ENCODE measurements at regions not wholly inside any gene's neighbourhood (a gene's known extent, or its start where the extent isn't known, plus 50 kb on each side); places are given as distances from the start of the nearest gene placed in this dataset.
"Not testable (repeated sequence)": the region's sequence is repeated elsewhere in the genome, so short reads cannot be mapped to it uniquely, and the experiment has no call there.

GRCh38 chr7:51619880-51620279 is 303.3 kb upstream of the COBL start:
- H3K9me3 ChIP-seq (ENCODE audit: control insufficient read depth in 2 of 2, insufficient read depth in 1 of 2, low read depth in 1 of 2, low read length in 1 of 2) = peaks cover 0 to 7% of the 10 kb centered on the region in 2 donors
- no peak overlapping the region for H3K4me3 ChIP-seq (ENCODE audit: low read depth in 1 of 3, low read length in 3 of 3)
- DNase-seq (no peak), FAIRE-seq (no peak)
- peaks cover 0 to 13% (median 2%) of the 10 kb centered on the region in 3 donors for H3K4me1 ChIP-seq (ENCODE audit: control insufficient read depth in 3 of 3, insufficient read depth in 2 of 3, low read depth in 1 of 3, low read length in 2 of 3)
- H3K36me3 ChIP-seq (ENCODE audit: control insufficient read depth in 3 of 3, insufficient read depth in 2 of 3, low read depth in 1 of 3, low read length in 3 of 3) = no peaks in the 10 kb centered on the region
- H3K27me3 ChIP-seq (ENCODE audit: control insufficient read depth in 3 of 3, insufficient read depth in 3 of 3, low read length in 3 of 3) = no peaks in the 10 kb centered on the region
- H3K27ac ChIP-seq (ENCODE audit: low read depth in 1 of 3, low read length in 2 of 3) = no peak overlapping the region
- WGBS, 3 donors = 75 to 79% (median 78%) methylated on average over 3 of the region's 3 CpGs

- Histone ChIP-seq H3K4me1 (ENCODE audit: control insufficient read depth in 3 of 3, insufficient read depth in 2 of 3, low read depth in 1 of 3, low read length in 2 of 3) (peaks cover 0 to 13% (median 2%) of the 10 kb centered on the region in 3 donors), H3K27me3 (ENCODE audit: control insufficient read depth in 3 of 3, insufficient read depth in 3 of 3, low read length in 3 of 3) (no peaks in the 10 kb centered on the region), H3K27ac (ENCODE audit: low read depth in 1 of 3, low read length in 2 of 3) (peak overlapping the region in 1 of 3 donors; percentile 46), H3K4me3 (ENCODE audit: low read depth in 1 of 3, low read length in 3 of 3) (no peak overlapping the region), H3K36me3 (ENCODE audit: control insufficient read depth in 3 of 3, insufficient read depth in 2 of 3, low read depth in 1 of 3, low read length in 3 of 3) (no peaks in the 10 kb centered on the region), H3K9me3 (ENCODE audit: control insufficient read depth in 2 of 2, insufficient read depth in 1 of 2, low read depth in 1 of 2, low read length in 1 of 2) (peaks cover 0 to under 1% of the 10 kb centered on the region in 2 donors)
- WGBS, 3 donors = 69 to 74% (median 69%) methylated on average over 5 of the region's 5 CpGs
- peak in 1 of 2 donors; percentile 79 for DNase-seq
- FAIRE-seq = no peak
Observed at GRCh38 chr7:51617686-51618085, 301.1 kb upstream of the COBL start.

DNA sequence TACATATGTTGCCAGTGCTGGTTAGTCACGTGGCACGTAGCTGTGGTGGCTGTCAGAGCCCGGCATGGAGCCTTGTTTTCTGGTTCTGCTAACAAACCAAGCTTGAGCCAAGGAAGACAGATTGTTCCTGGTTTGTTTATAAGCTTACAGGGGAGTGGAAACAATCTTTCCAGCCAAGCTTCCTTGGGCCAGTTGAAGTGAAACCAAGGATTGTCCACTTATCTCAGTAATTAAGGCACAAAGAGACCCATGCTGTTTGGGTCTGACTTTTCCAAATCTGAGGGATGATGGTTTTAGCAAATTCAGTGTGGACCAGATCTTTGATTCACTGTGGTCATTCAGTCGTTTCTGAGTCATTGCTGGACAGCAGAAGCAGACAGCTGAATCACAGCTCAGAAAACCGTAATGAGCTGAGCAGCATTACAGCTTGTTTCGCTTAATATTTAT is 297.3 kb upstream of the COBL start:
- H3K36me3 ChIP-seq (ENCODE audit: control insufficient read depth in 3 of 3, insufficient read depth in 2 of 3, low read depth in 1 of 3, low read length in 3 of 3) = no peaks in the 10 kb centered on the region
- FAIRE-seq (no peak), DNase-seq (no peak)
- H3K27me3 ChIP-seq (ENCODE audit: control insufficient read depth in 3 of 3, insufficient read depth in 3 of 3, low read length in 3 of 3) = no peaks in the 10 kb centered on the region
- H3K9me3 ChIP-seq (ENCODE audit: control insufficient read depth in 2 of 2, insufficient read depth in 1 of 2, low read depth in 1 of 2, low read length in 1 of 2) = no peaks in the 10 kb centered on the region
- H3K4me1 ChIP-seq (ENCODE audit: control insufficient read depth in 3 of 3, insufficient read depth in 2 of 3, low read depth in 1 of 3, low read length in 2 of 3) = peaks cover 0 to 13% (median 2%) of the 10 kb centered on the region in 3 donors
- no peak overlapping the region for H3K4me3 ChIP-seq (ENCODE audit: low read depth in 1 of 3, low read length in 3 of 3)
- 59 to 80% (median 69%) methylated on average over 6 of the region's 6 CpGs for WGBS, 3 donors
- H3K27ac ChIP-seq (ENCODE audit: low read depth in 1 of 3, low read length in 2 of 3) = no peak overlapping the region

DNA sequence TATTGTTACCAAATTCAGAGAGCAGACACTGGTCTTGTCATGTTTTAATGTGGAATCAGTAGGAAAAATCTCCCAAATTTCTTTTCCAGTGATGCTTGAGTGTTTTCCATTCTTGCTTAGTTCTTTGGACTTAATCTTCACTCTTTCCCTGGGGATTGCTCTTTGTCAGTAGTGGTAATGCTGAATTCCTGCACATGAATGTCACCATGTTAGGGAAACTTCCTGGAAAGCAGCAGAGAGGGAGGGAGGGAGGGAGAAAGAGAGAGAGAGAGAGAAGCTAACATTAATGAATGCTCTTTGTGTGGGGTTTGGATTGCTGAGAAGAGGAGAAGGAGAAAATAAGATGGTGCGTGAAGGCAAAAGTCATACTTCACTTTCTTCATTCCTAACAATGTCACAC is 295.3 kb upstream of the COBL start:
- WGBS, 3 donors = 50 to 100% (median 62%) methylated on average over 1 of the region's 1 CpG
- Histone ChIP-seq H3K4me1 (ENCODE audit: control insufficient read depth in 3 of 3, insufficient read depth in 2 of 3, low read depth in 1 of 3, low read length in 2 of 3) (peaks cover 0 to 15% (median 2%) of the 10 kb centered on the region in 3 donors), H3K9me3 (ENCODE audit: control insufficient read depth in 2 of 2, insufficient read depth in 1 of 2, low read depth in 1 of 2, low read length in 1 of 2) (no peaks in the 10 kb centered on the region), H3K36me3 (ENCODE audit: control insufficient read depth in 3 of 3, insufficient read depth in 2 of 3, low read depth in 1 of 3, low read length in 3 of 3) (no peaks in the 10 kb centered on the region), H3K27ac (ENCODE audit: low read depth in 1 of 3, low read length in 2 of 3) (no peak overlapping the region), H3K27me3 (ENCODE audit: control insufficient read depth in 3 of 3, insufficient read depth in 3 of 3, low read length in 3 of 3) (no peaks in the 10 kb centered on the region), H3K4me3 (ENCODE audit: low read depth in 1 of 3, low read length in 3 of 3) (no peak overlapping the region)
- FAIRE-seq (no peak), DNase-seq (no peak)

DNA sequence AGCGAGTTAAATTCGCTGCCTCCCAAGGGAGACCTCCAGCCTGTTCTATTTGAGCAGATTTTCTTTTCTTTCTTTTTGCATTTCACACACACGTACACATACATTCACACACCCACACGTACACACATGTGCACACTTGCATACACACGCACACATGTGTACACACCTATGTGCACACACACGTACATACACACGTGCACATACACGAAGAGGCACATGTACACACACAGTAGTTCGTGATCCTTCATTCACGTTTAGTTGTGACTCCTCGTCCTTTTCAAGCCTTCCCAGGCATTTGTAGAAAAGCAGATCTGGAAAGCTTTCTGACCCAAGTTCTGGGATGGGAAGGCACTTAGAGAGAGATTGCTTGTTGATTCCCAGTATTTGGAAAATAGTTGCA is 290.8 kb upstream of the COBL start:
- 89 to 95% (median 89%) methylated on average over 11 of the region's 11 CpGs for WGBS, 3 donors
- DNase-seq (peak in 1 of 2 donors; percentile 50), FAIRE-seq (no peak)
- H3K9me3 ChIP-seq (ENCODE audit: control insufficient read depth in 2 of 2, insufficient read depth in 1 of 2, low read depth in 1 of 2, low read length in 1 of 2) = no peaks in the 10 kb centered on the region
- no peaks in the 10 kb centered on the region for H3K27me3 ChIP-seq (ENCODE audit: control insufficient read depth in 3 of 3, insufficient read depth in 3 of 3, low read length in 3 of 3)
- no peak overlapping the region for H3K4me3 ChIP-seq (ENCODE audit: low read depth in 1 of 3, low read length in 3 of 3)
- peak overlapping the region in 1 of 3 donors; percentile 51 for H3K27ac ChIP-seq (ENCODE audit: low read depth in 1 of 3, low read length in 2 of 3)
- peaks cover 0 to 25% (median 3%) of the 10 kb centered on the region in 3 donors for H3K4me1 ChIP-seq (ENCODE audit: control insufficient read depth in 3 of 3, insufficient read depth in 2 of 3, low read depth in 1 of 3, low read length in 2 of 3)
- H3K36me3 ChIP-seq (ENCODE audit: control insufficient read depth in 3 of 3, insufficient read depth in 2 of 3, low read depth in 1 of 3, low read length in 3 of 3) = no peaks in the 10 kb centered on the region

- no peaks in the 10 kb centered on the region for H3K27me3 ChIP-seq (ENCODE audit: control insufficient read depth in 3 of 3, insufficient read depth in 3 of 3, low read length in 3 of 3)
- DNase-seq (peak; percentile 92), FAIRE-seq (no peak)
- no peaks in the 10 kb centered on the region for H3K36me3 ChIP-seq (ENCODE audit: control insufficient read depth in 3 of 3, insufficient read depth in 2 of 3, low read depth in 1 of 3, low read length in 3 of 3)
- no peaks in the 10 kb centered on the region for H3K9me3 ChIP-seq (ENCODE audit: control insufficient read depth in 2 of 2, insufficient read depth in 1 of 2, low read depth in 1 of 2, low read length in 1 of 2)
- peaks cover 0 to 25% (median 9%) of the 10 kb centered on the region in 3 donors for H3K4me1 ChIP-seq (ENCODE audit: control insufficient read depth in 3 of 3, insufficient read depth in 2 of 3, low read depth in 1 of 3, low read length in 2 of 3)
- 22 to 60% (median 32%) methylated on average over 17 of the region's 17 CpGs for WGBS, 3 donors
- peak overlapping the region; percentile 57 to 78 (median 66) for H3K27ac ChIP-seq (ENCODE audit: low read depth in 1 of 3, low read length in 2 of 3)
- peak overlapping the region in 1 of 3 donors; percentile 12 for H3K4me3 ChIP-seq (ENCODE audit: low read depth in 1 of 3, low read length in 3 of 3)
Observed at GRCh38 chr7:51606601-51607154, 290.1 kb upstream of the COBL start.

DNA sequence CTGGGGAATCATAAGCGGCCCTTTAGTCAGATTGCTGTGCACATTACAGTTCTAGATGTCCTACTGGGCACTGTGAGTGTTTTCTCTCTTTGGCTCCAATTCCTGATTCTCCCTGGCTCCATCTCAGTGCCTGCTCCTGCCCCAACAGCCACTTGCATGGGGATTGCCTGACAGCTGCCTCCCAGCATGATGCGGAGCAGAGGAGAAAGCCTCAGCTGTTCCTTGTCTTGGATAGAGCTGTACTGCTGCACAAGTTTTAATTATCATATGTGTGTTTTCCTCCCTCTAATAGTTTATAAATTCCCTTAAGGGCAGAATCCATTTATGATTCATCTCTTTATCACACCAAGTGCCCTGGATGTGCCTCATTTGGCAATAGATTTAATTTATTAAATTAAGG is 285.8 kb upstream of the COBL start:
- FAIRE-seq (no peak), DNase-seq (no peak)
- H3K4me3 ChIP-seq (ENCODE audit: low read depth in 1 of 3, low read length in 3 of 3) = no peak overlapping the region
- H3K4me1 ChIP-seq (ENCODE audit: control insufficient read depth in 3 of 3, insufficient read depth in 2 of 3, low read depth in 1 of 3, low read length in 2 of 3) = peaks cover 0 to 14% (median 9%) of the 10 kb centered on the region in 3 donors
- no peak overlapping the region for H3K27ac ChIP-seq (ENCODE audit: low read depth in 1 of 3, low read length in 2 of 3)
- H3K36me3 ChIP-seq (ENCODE audit: control insufficient read depth in 3 of 3, insufficient read depth in 2 of 3, low read depth in 1 of 3, low read length in 3 of 3) = no peaks in the 10 kb centered on the region
- 82 to 90% (median 87%) methylated on average over 2 of the region's 2 CpGs for WGBS, 3 donors
- H3K27me3 ChIP-seq (ENCODE audit: control insufficient read depth in 3 of 3, insufficient read depth in 3 of 3, low read length in 3 of 3) = no peaks in the 10 kb centered on the region
- H3K9me3 ChIP-seq (ENCODE audit: control insufficient read depth in 2 of 2, insufficient read depth in 1 of 2, low read depth in 1 of 2, low read length in 1 of 2) = no peaks in the 10 kb centered on the region

GRCh38 chr7:51601461-51601860 is 284.9 kb upstream of the COBL start:
- no peak for DNase-seq
- H3K36me3 ChIP-seq (ENCODE audit: control insufficient read depth in 3 of 3, insufficient read depth in 2 of 3, low read depth in 1 of 3, low read length in 3 of 3) = no peaks in the 10 kb centered on the region
- no peak for FAIRE-seq

DNA sequence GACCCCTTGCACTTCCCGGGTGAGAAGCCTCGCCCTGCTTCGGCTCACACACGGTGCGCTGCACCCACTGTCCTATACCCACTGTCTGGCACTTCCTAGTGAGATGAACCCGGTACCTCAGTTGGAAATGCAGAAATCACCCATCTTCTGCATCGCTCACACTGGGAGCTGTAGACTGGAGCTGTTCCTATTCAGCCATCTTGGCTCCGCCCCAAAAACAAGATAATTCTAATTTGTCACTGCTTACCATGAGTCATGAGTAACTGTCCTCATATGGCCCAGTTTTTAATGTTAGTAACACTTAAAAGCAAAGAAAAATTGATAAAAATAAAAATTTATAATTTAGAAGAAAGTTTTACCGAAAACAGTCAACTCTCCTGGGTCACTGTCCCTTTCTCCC is 283.3 kb upstream of the COBL start:
- H3K36me3 ChIP-seq (ENCODE audit: control insufficient read depth in 3 of 3, insufficient read depth in 2 of 3, low read depth in 1 of 3, low read length in 3 of 3); H3K4me3 ChIP-seq (ENCODE audit: low read depth in 1 of 3, low read length in 3 of 3); H3K27me3 ChIP-seq (ENCODE audit: control insufficient read depth in 3 of 3, insufficient read depth in 3 of 3, low read length in 3 of 3); DNase-seq; H3K4me1 ChIP-seq (ENCODE audit: control insufficient read depth in 3 of 3, insufficient read depth in 2 of 3, low read depth in 1 of 3, low read length in 2 of 3); H3K9me3 ChIP-seq (ENCODE audit: control insufficient read depth in 2 of 2, insufficient read depth in 1 of 2, low read depth in 1 of 2, low read length in 1 of 2); H3K27ac ChIP-seq (ENCODE audit: low read depth in 1 of 3, low read length in 2 of 3); FAIRE-seq: not testable (repeated sequence)
- WGBS, 3 donors = 79 to 94% (median 84%) methylated on average over 9 of the region's 9 CpGs

More at GRCh38 chr7:51601461-51601860, 284.9 kb upstream of the COBL start:
- WGBS, 3 donors = 83 to 92% (median 85%) methylated on average over 3 of the region's 3 CpGs
- no peaks in the 10 kb centered on the region for H3K27me3 ChIP-seq (ENCODE audit: control insufficient read depth in 3 of 3, insufficient read depth in 3 of 3, low read length in 3 of 3)
- H3K4me3 ChIP-seq (ENCODE audit: low read depth in 1 of 3, low read length in 3 of 3) = no peak overlapping the region
- no peak overlapping the region for H3K27ac ChIP-seq (ENCODE audit: low read depth in 1 of 3, low read length in 2 of 3)
- H3K4me1 ChIP-seq (ENCODE audit: control insufficient read depth in 3 of 3, insufficient read depth in 2 of 3, low read depth in 1 of 3, low read length in 2 of 3) = peaks cover 0 to 9% (median 6%) of the 10 kb centered on the region in 3 donors
- H3K9me3 ChIP-seq (ENCODE audit: control insufficient read depth in 2 of 2, insufficient read depth in 1 of 2, low read depth in 1 of 2, low read length in 1 of 2) = no peaks in the 10 kb centered on the region
